HL-60 (cell line): ENCODE measurements at regions not wholly inside any gene's neighbourhood (a gene's known extent, or its start where the extent isn't known, plus 50 kb on each side); places are given as distances from the start of the nearest gene placed in this dataset.

Experiments used
- DNase-seq, 2 experiments: peaks; one replicate each; pipeline ENCODE4 v3.0.0-alpha.2; 2010 to 2020; ENCODE audit warnings: low read depth in 1 of 2, low spot score in 1 of 2
- H3K27ac ChIP-seq: fragments of 250-450 bp; sonication (Bioruptor Pico); replicated peaks from 2 replicates; pipeline ENCODE4 v1.5.1; 2020; ENCODE audit warnings: mild to moderate bottlenecking, moderate library complexity
- H3K27me3 ChIP-seq: fragments of 250-450 bp; sonication (Bioruptor Pico); 2 replicates; pipeline ENCODE4 v1.5.1; 2021; ENCODE audit warnings: mild to moderate bottlenecking, moderate library complexity; ENCODE audit not compliant: insufficient read depth, poor library complexity, severe bottlenecking
- H3K4me3 ChIP-seq: replicated peaks from 2 replicates; pipeline ENCODE4 v1.5.1; 2011; ENCODE audit warnings: mild to moderate bottlenecking, control low read depth, low read length; ENCODE audit not compliant: insufficient read depth
- CTCF ChIP-seq: IDR thresholded peaks from one replicate; pipeline ENCODE4 v1.5.1; 2011; ENCODE audit warnings: low read length, control low read depth, inconsistent platforms; ENCODE audit not compliant: insufficient read depth
- GABPA ChIP-seq: IDR thresholded peaks from 2 replicates; pipeline ENCODE4 v1.6.1; 2012; ENCODE audit warnings: low read depth
- POLR2AphosphoS5 ChIP-seq: IDR thresholded peaks from 2 replicates; pipeline ENCODE4 v1.6.1; 2012; ENCODE audit warnings: low read depth
- SPI1 ChIP-seq: IDR thresholded peaks from 2 replicates; pipeline ENCODE4 v1.6.1; 2012; ENCODE audit warnings: low read depth, mild to moderate bottlenecking, borderline replicate concordance
- TF ChIP-seq, protein P1 (sequence below): IDR thresholded peaks from 2 replicates; pipeline ENCODE4 v1.6.1; 2012; ENCODE audit warnings: low read depth; ENCODE audit not compliant: insufficient replicate concordance

DNA sequence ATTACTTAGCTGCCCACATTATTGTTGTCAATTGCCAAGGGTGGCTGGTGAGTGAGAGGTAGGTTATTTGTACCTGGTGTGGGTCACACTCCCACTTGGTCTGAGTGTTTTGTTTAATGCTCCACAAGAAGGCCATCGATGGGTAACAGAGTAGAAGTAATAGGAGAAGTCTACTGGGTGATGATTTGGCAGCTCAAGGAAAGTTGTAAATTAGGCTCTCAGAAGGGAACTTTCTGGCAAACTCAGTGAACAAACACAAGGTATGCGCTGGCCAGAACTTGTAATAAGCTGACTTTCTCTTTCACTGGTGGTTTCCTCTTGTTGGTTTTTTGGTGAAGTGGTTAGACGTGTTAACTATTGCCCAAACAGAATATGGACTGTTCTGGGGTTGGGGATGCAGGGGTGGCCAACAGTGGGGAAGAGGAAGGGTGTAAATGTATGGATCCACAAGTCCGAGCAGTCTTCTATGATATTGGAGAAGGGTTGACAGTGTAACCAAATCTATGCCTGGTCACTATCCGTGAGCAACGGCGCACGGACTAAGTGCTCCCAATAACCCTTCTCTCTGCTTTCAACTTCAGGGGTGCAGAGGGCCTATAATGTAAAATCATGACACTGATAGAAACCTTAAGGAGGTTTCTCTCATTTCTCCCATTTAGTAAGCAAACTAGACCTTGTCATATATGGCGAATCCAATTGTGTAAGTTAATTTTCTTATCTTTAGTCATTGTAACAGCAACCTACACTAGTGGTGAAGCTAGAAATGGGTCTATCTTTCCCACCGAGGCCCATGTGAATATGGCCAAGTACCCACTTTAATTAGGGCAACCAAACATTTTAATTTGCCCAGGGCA is 212.8 kb downstream of the PTEN start:
- 0 out of 2 replicates have a peak overlapping the region, but pooled peaks have one; percentile 5 for H3K27ac ChIP-seq
- H3K4me3 ChIP-seq, result no peak overlapping the region
- no peaks in the 10 kb centered on the region for H3K27me3 ChIP-seq
- DNase-seq, result no peak
- TF ChIP-seq, protein P1, sequence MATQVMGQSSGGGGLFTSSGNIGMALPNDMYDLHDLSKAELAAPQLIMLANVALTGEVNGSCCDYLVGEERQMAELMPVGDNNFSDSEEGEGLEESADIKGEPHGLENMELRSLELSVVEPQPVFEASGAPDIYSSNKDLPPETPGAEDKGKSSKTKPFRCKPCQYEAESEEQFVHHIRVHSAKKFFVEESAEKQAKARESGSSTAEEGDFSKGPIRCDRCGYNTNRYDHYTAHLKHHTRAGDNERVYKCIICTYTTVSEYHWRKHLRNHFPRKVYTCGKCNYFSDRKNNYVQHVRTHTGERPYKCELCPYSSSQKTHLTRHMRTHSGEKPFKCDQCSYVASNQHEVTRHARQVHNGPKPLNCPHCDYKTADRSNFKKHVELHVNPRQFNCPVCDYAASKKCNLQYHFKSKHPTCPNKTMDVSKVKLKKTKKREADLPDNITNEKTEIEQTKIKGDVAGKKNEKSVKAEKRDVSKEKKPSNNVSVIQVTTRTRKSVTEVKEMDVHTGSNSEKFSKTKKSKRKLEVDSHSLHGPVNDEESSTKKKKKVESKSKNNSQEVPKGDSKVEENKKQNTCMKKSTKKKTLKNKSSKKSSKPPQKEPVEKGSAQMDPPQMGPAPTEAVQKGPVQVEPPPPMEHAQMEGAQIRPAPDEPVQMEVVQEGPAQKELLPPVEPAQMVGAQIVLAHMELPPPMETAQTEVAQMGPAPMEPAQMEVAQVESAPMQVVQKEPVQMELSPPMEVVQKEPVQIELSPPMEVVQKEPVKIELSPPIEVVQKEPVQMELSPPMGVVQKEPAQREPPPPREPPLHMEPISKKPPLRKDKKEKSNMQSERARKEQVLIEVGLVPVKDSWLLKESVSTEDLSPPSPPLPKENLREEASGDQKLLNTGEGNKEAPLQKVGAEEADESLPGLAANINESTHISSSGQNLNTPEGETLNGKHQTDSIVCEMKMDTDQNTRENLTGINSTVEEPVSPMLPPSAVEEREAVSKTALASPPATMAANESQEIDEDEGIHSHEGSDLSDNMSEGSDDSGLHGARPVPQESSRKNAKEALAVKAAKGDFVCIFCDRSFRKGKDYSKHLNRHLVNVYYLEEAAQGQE, result no peak
- TF ChIP-seq POLR2AphosphoS5 (no peak), GABPA (no peak), CTCF (no peak), SPI1 (no peak)

DNA sequence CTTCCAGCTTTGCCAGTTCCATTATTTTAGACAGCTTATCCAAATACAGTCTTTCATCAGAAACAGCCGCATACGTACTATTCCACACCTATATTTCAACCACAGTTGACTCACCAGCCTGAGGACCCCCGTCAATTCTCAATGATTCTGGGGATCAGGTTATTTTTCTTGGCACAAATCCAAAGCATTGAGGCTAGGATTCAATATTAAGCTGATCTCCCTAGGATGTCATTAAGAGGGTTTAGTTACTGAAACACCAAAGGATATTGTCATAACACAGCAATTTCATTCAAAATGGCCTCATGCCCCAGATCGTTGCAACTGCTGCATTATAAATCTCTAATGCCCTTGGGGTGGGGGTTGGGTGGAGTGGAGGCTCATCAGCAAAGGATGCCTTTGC is 214.6 kb downstream of the PTEN start:
- no peak for TF ChIP-seq POLR2AphosphoS5
- TF ChIP-seq, protein P1, result no peak
- TF ChIP-seq GABPA, result no peak
- no peak for TF ChIP-seq CTCF
- TF ChIP-seq SPI1, result no peak
- no peak overlapping the region for H3K4me3 ChIP-seq
- no peak overlapping the region for H3K27ac ChIP-seq
- no peaks in the 10 kb centered on the region for H3K27me3 ChIP-seq
- no peak for DNase-seq

- no peak overlapping the region for H3K27ac ChIP-seq
- no peak for TF ChIP-seq POLR2AphosphoS5
- no peak for TF ChIP-seq SPI1
- TF ChIP-seq CTCF, result no peak
- no peak for TF ChIP-seq GABPA
- TF ChIP-seq, protein P1, result no peak
- H3K4me3 ChIP-seq, result no peak overlapping the region
- no peak for DNase-seq
- H3K27me3 ChIP-seq, result no peaks in the 10 kb centered on the region
These were observed 216.8 kb downstream of the PTEN start for GRCh38 chr10:88080213-88080612.
